ENCODE measurements at regions not wholly inside any gene's neighbourhood (a gene's known extent, or its start where the extent isn't known, plus 50 kb on each side); places are given as distances from the start of the nearest gene placed in this dataset.

- no peak overlapping the region for H3K4me3 ChIP-seq
- no peak overlapping the region for H2AFZ ChIP-seq (ENCODE audit: control insufficient read depth, low read depth, low read length)
- no TSS peak for BruUV-seq (replicated peaks)
- no peaks in the 10 kb centered on the region for H3K36me3 ChIP-seq (ENCODE audit: control insufficient read depth in 2 of 2, insufficient read depth in 2 of 2, low read length in 1 of 2)
- DNase-seq (ENCODE audit: low read depth, low spot score) (no peak), ATAC-seq (no peak), FAIRE-seq (peak; percentile 27)
- no peak overlapping the region for H3K4me2 ChIP-seq (ENCODE audit: control insufficient read depth, insufficient read depth)
- ChIA-PET RAD21 (ENCODE audit: unreplicated experiment) (no interaction called here), POLR2A (no interaction called here), CTCF (interaction anchor here (2.3 kb wide), 1 partner anchor 10 kb away, joined by 5 read pairs; no protein-coding TSS in a partner anchor), SMC1A (ENCODE audit: uncharacterized antibody, unreplicated experiment) (no interaction called here)
- TF ChIP-seq ATF2 (IDR thresholded peaks at IDR 0.05; ENCODE audit: low read length): no peak
- TF ChIP-seq, protein P1, sequence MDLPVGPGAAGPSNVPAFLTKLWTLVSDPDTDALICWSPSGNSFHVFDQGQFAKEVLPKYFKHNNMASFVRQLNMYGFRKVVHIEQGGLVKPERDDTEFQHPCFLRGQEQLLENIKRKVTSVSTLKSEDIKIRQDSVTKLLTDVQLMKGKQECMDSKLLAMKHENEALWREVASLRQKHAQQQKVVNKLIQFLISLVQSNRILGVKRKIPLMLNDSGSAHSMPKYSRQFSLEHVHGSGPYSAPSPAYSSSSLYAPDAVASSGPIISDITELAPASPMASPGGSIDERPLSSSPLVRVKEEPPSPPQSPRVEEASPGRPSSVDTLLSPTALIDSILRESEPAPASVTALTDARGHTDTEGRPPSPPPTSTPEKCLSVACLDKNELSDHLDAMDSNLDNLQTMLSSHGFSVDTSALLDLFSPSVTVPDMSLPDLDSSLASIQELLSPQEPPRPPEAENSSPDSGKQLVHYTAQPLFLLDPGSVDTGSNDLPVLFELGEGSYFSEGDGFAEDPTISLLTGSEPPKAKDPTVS (IDR thresholded peaks at IDR 0.05; ENCODE audit: low read depth, low read length): no peak
- no peak for TF ChIP-seq BACH1 (IDR thresholded peaks at IDR 0.05; ENCODE audit: borderline replicate concordance)
- no peak for TF ChIP-seq EZH2 (IDR thresholded peaks at IDR 0.05; ENCODE audit: borderline replicate concordance, control insufficient read depth, low read depth, low read length)
- TF ChIP-seq HDGF (IDR thresholded peaks at IDR 0.05): no peak
- no peak for TF ChIP-seq PBX3 (IDR thresholded peaks at IDR 0.05; ENCODE audit: insufficient replicate concordance, low read depth, low read length)
- TF ChIP-seq SREBF2 (IDR thresholded peaks at IDR 0.05; ENCODE audit: low read length): no peak
- no peak for TF ChIP-seq YBX1 (IDR thresholded peaks at IDR 0.05)
- no peak for TF ChIP-seq SMARCA5 (IDR thresholded peaks at IDR 0.05)
- no peak for TF ChIP-seq CUX1 (IDR thresholded peaks at IDR 0.05; ENCODE audit: insufficient replicate concordance, low read depth, low read length)
- TF ChIP-seq, protein P2, sequence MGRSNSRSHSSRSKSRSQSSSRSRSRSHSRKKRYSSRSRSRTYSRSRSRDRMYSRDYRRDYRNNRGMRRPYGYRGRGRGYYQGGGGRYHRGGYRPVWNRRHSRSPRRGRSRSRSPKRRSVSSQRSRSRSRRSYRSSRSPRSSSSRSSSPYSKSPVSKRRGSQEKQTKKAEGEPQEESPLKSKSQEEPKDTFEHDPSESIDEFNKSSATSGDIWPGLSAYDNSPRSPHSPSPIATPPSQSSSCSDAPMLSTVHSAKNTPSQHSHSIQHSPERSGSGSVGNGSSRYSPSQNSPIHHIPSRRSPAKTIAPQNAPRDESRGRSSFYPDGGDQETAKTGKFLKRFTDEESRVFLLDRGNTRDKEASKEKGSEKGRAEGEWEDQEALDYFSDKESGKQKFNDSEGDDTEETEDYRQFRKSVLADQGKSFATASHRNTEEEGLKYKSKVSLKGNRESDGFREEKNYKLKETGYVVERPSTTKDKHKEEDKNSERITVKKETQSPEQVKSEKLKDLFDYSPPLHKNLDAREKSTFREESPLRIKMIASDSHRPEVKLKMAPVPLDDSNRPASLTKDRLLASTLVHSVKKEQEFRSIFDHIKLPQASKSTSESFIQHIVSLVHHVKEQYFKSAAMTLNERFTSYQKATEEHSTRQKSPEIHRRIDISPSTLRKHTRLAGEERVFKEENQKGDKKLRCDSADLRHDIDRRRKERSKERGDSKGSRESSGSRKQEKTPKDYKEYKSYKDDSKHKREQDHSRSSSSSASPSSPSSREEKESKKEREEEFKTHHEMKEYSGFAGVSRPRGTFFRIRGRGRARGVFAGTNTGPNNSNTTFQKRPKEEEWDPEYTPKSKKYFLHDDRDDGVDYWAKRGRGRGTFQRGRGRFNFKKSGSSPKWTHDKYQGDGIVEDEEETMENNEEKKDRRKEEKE (IDR thresholded peaks at IDR 0.05): no peak
- 17% methylated on average over 4 of the region's 4 CpGs for WGBS (ENCODE audit: insufficient coverage, insufficient replicate concordance, low lambda C conversion rate, missing lambda C conversion rate)
- H3K9me3 ChIP-seq (replicated peaks; ENCODE audit: control insufficient read depth, insufficient read depth, low read length): no peaks in the 10 kb centered on the region
- no peaks in the 10 kb centered on the region for H3K79me2 ChIP-seq (ENCODE audit: control insufficient read depth, insufficient read depth, low read length)
- no peaks in the 10 kb centered on the region for H3K4me1 ChIP-seq (ENCODE audit: control insufficient read depth, insufficient read depth, low read length)
- no peaks in the 10 kb centered on the region for H3K27me3 ChIP-seq (replicated peaks in 1 of 2; ENCODE audit: control insufficient read depth in 2 of 2, insufficient read depth in 2 of 2, low read length in 1 of 2)
- no peaks in the 10 kb centered on the region for H4K20me1 ChIP-seq (ENCODE audit: control insufficient read depth, insufficient read depth)
- intact Hi-C loops (cut with micrococcal nuclease; ENCODE audit: unreplicated experiment): no loop called here
- in situ Hi-C loops (cut with MboI): no loop called here
- no peak overlapping the region for H3K27ac ChIP-seq (ENCODE audit: control insufficient read depth, insufficient read depth)
- H3K9ac ChIP-seq (ENCODE audit: control insufficient read depth, insufficient read depth, low read length): no peak overlapping the region
These were observed 612.6 kb downstream of the AACS start for GRCh38 chr12:125677829-125678228.
